Mesenteric fat pad (tissue), 1 donor: ENCODE measurements at regions not wholly inside any gene's neighbourhood (a gene's known extent, or its start where the extent isn't known, plus 50 kb on each side); places are given as distances from the start of the nearest gene placed in this dataset.

Experiments used
- DNase-seq: peaks from one replicate; pipeline ENCODE4 v3.0.0-alpha.2; 2020; ENCODE audit warnings: low spot score
- donor health status: DM: yes; HTN: yes; CAD: no.

GRCh38 chr22:48613566-48614200 is 1214.0 kb downstream of the BRD1 start:
- DNase-seq = no peak

DNA sequence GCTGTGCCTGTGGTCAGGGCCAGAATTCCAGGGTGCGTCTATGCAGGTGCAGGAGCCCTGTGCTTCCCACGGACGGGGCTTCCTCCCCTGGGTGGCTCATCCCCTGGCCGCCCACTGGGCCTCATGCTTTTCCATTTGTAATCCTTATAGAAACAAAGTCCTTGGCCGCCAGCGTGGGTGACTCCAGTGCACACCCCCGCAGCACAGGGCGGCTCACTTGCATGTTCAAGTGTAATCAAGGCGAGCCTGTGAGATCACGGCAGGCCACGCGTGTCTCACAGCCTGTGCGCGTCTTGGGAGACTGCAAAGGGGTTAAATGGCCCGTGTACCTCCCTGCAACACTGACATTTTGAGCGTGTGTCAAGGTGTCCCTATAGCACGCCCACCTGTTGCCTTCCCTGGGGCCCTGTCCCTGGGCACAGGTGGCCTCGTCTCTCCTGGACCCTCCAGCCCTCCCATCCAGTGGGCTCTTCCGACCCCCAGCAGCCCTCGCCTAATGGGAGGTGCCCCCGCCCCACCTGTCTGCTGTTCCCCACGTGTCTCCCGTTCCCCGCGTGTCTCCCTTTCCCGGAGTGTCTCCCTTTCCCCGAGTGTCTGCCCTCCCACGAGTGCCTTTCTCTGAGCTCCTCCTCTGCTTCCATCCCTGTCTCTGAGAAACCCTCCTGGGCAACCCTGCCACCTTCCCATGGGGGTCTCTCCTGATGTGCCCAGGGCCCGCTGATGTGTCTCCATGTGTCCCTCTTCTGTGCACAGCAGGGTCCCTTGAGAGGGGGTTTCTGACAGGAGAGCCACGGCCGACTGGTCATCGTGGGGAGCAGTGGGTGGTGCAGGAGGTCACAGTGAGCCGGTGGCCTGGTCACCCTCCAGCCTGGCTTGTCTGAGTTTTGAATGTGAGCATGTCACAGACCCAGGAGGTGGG is 1215.3 kb downstream of the BRD1 start:
- DNase-seq = no peak

DNA sequence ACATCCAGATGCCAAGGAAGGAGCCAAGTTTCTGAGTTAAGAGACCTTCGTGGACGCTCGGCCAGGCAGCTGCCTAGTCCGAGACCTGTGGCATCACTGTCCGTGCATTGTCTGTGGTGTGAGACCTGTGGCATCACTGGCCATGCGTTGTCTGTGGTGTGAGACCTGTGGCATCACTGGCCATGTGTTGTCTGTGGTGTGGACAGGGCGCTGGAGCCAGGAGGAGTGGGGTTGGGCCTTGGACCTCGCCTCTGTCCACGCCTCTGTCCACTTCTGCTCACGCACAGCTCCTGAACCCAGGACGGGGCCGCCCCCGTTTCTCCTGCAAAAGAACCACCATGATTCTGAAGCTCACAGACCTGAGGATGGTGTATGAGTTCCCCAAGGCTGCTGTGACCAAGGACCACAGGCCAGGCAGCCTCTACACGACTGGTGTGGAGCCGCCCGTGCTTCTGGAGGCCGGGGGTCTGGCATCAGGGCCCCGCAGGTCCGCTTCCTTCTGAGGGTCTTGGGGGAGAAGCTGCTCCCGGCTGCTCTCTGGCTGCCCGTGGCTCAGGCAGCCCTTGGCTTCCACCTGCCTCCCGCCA is 1218.3 kb downstream of the BRD1 start:
- no peak for DNase-seq

GRCh38 chr22:48607901-48608662 is 1219.6 kb downstream of the BRD1 start:
- DNase-seq = no peak

- DNase-seq = no peak
Measured at GRCh38 chr22:48606684-48607307, 1220.9 kb downstream of the BRD1 start.

DNA sequence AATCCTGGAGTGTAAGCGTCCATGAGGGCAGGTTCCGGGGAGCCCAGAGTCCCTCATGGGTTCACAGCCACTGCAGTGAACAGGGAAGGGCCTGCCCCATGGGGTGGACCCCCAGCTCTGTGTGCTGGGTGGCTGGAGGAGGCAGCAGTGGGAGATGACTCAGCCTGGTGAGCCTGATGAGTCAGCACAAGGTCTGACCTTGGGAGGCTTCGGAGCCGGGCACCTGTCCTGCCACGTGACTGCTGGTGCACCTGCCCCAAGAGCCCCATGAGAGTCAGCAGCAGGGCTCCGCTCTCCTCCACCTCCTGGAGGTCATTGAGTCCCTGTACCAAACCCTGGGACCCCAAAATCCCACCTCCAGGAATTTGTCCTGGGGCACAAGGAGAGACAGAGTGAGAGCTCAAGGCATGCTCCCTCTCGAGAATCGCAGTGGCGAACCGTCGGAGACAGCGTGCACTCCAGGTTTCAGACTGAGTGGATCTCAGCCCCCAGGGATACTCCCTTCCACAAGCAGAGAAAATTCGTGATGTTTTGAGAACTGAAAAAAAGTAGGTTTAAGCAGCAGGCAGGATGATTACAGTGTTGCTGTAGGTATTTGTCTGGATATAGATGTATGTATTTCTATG is 1221.7 kb downstream of the BRD1 start:
- no peak for DNase-seq

GRCh38 chr22:48605125-48605524 is 1222.5 kb downstream of the BRD1 start:
- no peak for DNase-seq

- DNase-seq = no peak
Measured at GRCh38 chr22:48603621-48604320, 1223.9 kb downstream of the BRD1 start.

DNA sequence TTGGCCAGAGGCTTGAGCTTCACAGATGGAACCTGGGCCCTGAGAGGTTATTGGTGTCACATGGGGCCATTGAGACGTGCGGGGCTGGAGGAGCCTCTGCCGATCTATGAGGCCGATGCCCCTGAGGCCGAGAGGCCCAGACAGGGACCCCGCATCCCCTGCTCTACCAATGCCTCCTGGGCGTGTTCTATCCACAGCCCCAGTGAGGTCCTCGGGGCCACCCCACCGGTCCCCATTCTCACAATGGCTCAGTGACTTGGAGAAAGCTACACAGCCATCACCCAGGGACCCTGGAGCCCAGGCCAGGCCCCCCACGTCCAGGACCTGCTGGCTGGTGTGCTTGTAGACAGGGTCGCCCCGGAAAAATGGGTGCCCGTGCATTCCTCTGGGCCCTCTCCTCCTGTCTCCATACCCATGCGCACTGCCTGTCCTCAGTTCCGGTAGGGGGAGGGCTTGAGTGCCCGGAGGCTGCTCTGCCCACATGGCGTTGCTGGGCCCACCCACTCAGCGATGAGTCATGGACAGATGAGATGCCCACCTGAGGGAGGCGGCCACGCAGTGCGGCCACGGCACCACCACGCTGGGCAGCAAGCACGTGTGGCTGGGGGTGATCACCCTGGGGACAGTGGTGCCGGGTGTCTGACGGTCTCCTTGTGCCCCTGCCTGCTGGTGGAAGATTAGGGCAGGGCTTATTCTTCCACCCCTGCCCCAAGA is 1224.7 kb downstream of the BRD1 start:
- DNase-seq = no peak

DNA sequence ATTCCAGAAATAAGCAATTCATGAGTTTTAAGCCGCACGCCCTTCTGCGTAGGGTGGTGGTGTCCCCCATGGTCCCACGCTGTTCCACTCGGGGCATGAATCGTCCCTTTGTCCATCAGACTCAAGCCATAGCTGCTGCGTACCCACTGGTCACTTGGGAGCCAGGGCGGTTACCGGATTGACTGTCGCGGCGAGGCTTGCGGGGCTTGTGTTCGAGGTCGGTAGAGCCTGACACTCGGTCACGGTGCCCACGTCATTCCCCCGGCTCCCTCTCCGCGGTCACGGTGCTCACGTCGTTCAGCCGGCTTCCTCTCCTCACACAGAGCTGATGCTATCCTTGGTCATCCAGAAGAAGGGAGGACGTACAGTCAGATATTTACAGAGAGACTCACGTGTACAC is 1227.0 kb downstream of the BRD1 start:
- DNase-seq = no peak

DNA sequence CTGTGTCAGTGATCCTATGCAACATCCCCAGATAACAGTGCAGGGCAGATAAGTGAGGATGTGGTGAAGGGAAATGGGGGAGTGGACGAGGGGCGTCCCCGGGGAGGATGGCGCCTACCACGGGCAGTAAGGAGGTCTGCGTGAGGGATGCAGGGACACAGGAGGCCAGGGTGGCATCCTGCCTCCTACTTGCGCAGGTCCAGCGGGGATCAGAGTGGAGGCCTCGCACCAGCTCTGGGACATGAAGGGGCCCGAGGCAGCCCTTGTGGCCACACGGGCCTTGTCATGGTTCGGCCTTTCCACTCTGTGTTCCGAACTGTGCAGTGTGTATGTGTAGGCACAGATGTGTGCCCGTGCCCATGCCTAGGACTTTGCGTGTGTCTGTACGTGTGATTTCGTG is 1227.5 kb downstream of the BRD1 start:
- DNase-seq = no peak

GRCh38 chr22:48599346-48599745 is 1228.3 kb downstream of the BRD1 start:
- no peak for DNase-seq

GRCh38 chr22:48596111-48596850 is 1231.4 kb downstream of the BRD1 start:
- DNase-seq = no peak

GRCh38 chr22:48595511-48595905 is 1232.2 kb downstream of the BRD1 start:
- no peak for DNase-seq

DNA sequence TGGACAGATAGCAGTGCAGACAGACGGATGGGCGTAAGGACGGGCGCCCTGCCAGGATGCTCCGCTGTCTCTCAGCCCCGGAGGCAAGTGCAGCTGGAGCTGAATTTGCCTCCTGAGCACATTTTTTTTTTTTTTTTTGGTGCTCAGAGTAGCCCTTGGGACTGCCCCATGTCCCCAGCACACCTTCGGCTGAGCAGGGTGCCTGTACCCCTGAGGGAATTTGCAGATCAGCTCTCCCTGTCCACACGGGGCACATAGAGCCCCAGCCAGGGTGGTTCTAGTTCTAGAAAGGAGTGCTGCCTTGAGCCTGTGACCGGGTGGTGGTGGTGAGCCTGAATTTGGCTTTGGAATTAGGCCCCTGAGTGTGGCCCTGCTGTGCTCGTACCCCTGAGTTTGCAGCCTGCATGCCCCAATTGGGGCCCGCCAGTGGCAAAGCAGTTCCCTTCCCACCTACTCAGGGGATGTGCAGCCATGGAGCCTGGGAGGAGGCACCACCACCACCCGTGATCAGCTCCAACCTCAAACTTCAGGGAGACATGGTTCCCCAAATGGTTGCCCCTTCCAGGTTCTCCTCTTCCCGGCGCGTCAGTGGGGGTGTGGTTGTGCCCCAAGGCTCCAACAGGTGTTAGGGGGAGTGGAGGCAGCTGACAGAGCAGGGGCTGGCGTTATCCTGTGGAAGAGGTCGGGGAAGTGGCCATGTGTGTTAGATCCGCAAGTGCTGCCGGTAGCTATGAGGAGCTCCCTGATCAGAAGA is 1232.7 kb downstream of the BRD1 start:
- no peak for DNase-seq

DNA sequence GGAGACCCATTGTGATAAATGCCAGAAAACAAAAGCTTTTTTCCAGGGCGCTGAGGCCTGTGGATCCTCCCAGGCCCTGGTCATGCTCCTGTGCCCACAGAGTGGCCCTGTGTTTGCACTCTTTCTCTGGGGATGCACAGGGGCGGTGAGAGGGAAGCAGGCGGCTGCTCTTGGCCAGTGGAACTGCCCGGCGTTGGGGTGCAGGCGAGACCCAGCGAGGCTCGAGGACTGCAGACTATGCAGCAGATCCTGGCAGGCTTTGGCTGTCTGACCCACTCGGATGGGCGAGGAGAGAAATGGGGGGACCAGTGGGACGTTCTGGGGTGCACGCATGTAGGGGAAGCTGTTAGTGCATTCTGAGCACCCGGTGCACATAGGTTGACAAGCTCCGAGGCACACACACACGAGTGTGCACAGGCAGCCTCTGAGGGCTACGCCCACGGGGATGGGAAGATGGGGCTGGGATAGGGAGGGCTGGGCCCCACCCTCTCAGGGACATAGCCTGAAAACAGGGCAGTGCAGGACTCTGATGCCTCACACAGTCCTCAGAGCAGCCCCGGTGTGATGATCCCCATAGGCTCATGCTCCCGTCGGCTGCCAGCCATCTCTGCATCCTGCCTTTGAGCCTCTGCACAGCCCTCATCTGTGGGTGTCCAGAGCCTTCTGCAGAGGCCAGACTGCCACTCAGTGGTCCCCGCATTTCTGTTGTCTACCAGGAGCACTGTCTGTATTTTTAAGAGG is 1233.5 kb downstream of the BRD1 start:
- no peak for DNase-seq

- no peak for DNase-seq
Measured at GRCh38 chr22:48593551-48593950, 1234.1 kb downstream of the BRD1 start.
